ENCODE measurements at regions not wholly inside any gene's neighbourhood (a gene's known extent, or its start where the extent isn't known, plus 50 kb on each side); places are given as distances from the start of the nearest gene placed in this dataset.
"Not testable (repeated sequence)": the region's sequence is repeated elsewhere in the genome, so short reads cannot be mapped to it uniquely, and the experiment has no call there.

- no peak for DNase-seq
- no peak overlapping the region for H3K27ac ChIP-seq (ENCODE audit: low read depth in 2 of 2, low read length in 2 of 2)
- no peaks in the 10 kb centered on the region for H3K36me3 ChIP-seq (ENCODE audit: control insufficient read depth in 2 of 3, insufficient read depth in 3 of 3, low read length in 3 of 3)
- FAIRE-seq = no peak
- H3K4me3 ChIP-seq (ENCODE audit: low read length in 3 of 3) = no peak overlapping the region
- intact Hi-C loops (cut with DNase I) = no loop called here
- H3K27me3 ChIP-seq (ENCODE audit: control insufficient read depth, insufficient read depth, low read length) = no peaks in the 10 kb centered on the region
- no peak overlapping the region for H3K9ac ChIP-seq (ENCODE audit: low read length in 3 of 3)
- H3K4me1 ChIP-seq (ENCODE audit: control insufficient read depth in 2 of 3, insufficient read depth in 2 of 3, low read depth in 1 of 3, low read length in 3 of 3) = no peaks in the 10 kb centered on the region
- H3K9me3 ChIP-seq (ENCODE audit: control insufficient read depth in 2 of 3, insufficient read depth in 1 of 3, low read length in 3 of 3) = no peaks in the 10 kb centered on the region
- TF ChIP-seq CTCF (IDR thresholded peaks at IDR 0.05; ENCODE audit: borderline replicate concordance, extremely low read depth, insufficient read depth) = no peak
These were observed 1377.2 kb upstream of the ZEB2 start for GRCh38 chr2:145897151-145897550.

- no peak for FAIRE-seq
These were observed 1368.0 kb upstream of the ZEB2 start for GRCh38 chr2:145887915-145888314.

GRCh38 chr2:145880997-145881396 lies 1361.1 kb upstream of the ZEB2 start:
- FAIRE-seq; H3K4me3 ChIP-seq (ENCODE audit: low read length in 3 of 3); H3K9me3 ChIP-seq (ENCODE audit: control insufficient read depth in 2 of 3, insufficient read depth in 1 of 3, low read length in 3 of 3); H3K9ac ChIP-seq (ENCODE audit: low read length in 3 of 3); H3K27me3 ChIP-seq (ENCODE audit: control insufficient read depth, insufficient read depth, low read length); H3K27ac ChIP-seq (ENCODE audit: low read depth in 2 of 2, low read length in 2 of 2); H3K4me1 ChIP-seq (ENCODE audit: control insufficient read depth in 2 of 3, insufficient read depth in 2 of 3, low read depth in 1 of 3, low read length in 3 of 3); H3K36me3 ChIP-seq (ENCODE audit: control insufficient read depth in 2 of 3, insufficient read depth in 3 of 3, low read length in 3 of 3); intact Hi-C loops (cut with DNase I): not testable (repeated sequence)
- DNase-seq = peak in 1 of 5 donors; percentile 41

More at GRCh38 chr2:145887915-145888314, 1368.0 kb upstream of the ZEB2 start:
- Histone ChIP-seq H3K4me1 (ENCODE audit: control insufficient read depth in 2 of 3, insufficient read depth in 2 of 3, low read depth in 1 of 3, low read length in 3 of 3) (no peaks in the 10 kb centered on the region), H3K27me3 (ENCODE audit: control insufficient read depth, insufficient read depth, low read length) (no peaks in the 10 kb centered on the region), H3K27ac (ENCODE audit: low read depth in 2 of 2, low read length in 2 of 2) (no peak overlapping the region), H3K9me3 (ENCODE audit: control insufficient read depth in 2 of 3, insufficient read depth in 1 of 3, low read length in 3 of 3) (no peaks in the 10 kb centered on the region), H3K9ac (ENCODE audit: low read length in 3 of 3) (no peak overlapping the region), H3K36me3 (ENCODE audit: control insufficient read depth in 2 of 3, insufficient read depth in 3 of 3, low read length in 3 of 3) (no peaks in the 10 kb centered on the region), H3K4me3 (ENCODE audit: low read length in 3 of 3) (no peak overlapping the region)
- no peak for TF ChIP-seq CTCF (IDR thresholded peaks at IDR 0.05; ENCODE audit: borderline replicate concordance, extremely low read depth, insufficient read depth)
- intact Hi-C loops (cut with DNase I) = no loop called here
- no peak for DNase-seq

DNA sequence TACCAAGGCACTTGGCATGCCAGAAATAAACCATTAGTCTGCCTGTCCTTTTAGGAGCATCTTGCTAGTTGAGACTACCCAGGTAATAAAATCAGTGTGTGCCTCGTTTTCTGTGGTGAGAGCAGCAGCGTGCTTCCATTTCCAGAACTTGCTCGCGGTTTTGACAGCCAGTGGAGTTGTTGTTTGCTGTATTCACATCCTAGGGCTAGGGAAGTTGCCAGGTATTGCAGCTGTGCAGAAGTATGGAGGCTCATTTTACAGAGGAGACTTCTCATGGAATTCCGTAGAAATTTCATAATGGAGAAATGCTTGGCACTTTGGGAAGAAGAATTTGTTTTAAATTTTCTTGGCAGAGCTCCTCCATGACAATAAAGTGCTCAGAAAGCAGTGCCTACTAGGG lies 1355.1 kb upstream of the ZEB2 start:
- intact Hi-C loops (cut with DNase I) = no loop called here
- FAIRE-seq (no peak), DNase-seq (no peak)
- Histone ChIP-seq H3K36me3 (ENCODE audit: control insufficient read depth in 2 of 3, insufficient read depth in 3 of 3, low read length in 3 of 3) (no peaks in the 10 kb centered on the region), H3K4me3 (ENCODE audit: low read length in 3 of 3) (no peak overlapping the region), H3K27ac (ENCODE audit: low read depth in 2 of 2, low read length in 2 of 2) (no peak overlapping the region), H3K27me3 (ENCODE audit: control insufficient read depth, insufficient read depth, low read length) (no peaks in the 10 kb centered on the region), H3K9me3 (ENCODE audit: control insufficient read depth in 2 of 3, insufficient read depth in 1 of 3, low read length in 3 of 3) (no peaks in the 10 kb centered on the region), H3K4me1 (ENCODE audit: control insufficient read depth in 2 of 3, insufficient read depth in 2 of 3, low read depth in 1 of 3, low read length in 3 of 3) (no peaks in the 10 kb centered on the region), H3K9ac (ENCODE audit: low read length in 3 of 3) (no peak overlapping the region)
- TF ChIP-seq CTCF (IDR thresholded peaks at IDR 0.05; ENCODE audit: borderline replicate concordance, extremely low read depth, insufficient read depth) = no peak

Data from kidney (tissue), 13 donors.